Left ventricle myocardium inferior (tissue), 1 donor: ENCODE measurements at regions not wholly inside any gene's neighbourhood (a gene's known extent, or its start where the extent isn't known, plus 50 kb on each side); places are given as distances from the start of the nearest gene placed in this dataset.

Experiments
- DNase-seq: peaks from one replicate; pipeline ENCODE4 v3.0.0-alpha.2; 2020
- H3K27ac ChIP-seq: fragments of 200-600 bp; replicated peaks from 2 replicates; pipeline ENCODE4 v1.8.0; 2021
- H3K27me3 ChIP-seq: fragments of 200-600 bp; 2 replicates; pipeline ENCODE4 v1.8.0; 2021; ENCODE audit warnings: low read depth
- H3K36me3 ChIP-seq: fragments of 200-600 bp; 2 replicates; pipeline ENCODE4 v1.8.0; 2021
- H3K4me1 ChIP-seq: fragments of 200-600 bp; 2 replicates; pipeline ENCODE4 v1.8.0; 2021
- H3K4me3 ChIP-seq: fragments of 200-600 bp; 2 replicates; pipeline ENCODE4 v1.8.0; 2021; ENCODE audit warnings: mild to moderate bottlenecking, moderate library complexity
- H3K9me3 ChIP-seq: fragments of 200-600 bp; replicated peaks from 2 replicates; pipeline ENCODE4 v1.8.0; 2021
- CTCF ChIP-seq: fragments of 200-600 bp; IDR thresholded peaks from 2 replicates; pipeline ENCODE4 v1.8.0; 2021; ENCODE audit warnings: antibody characterized with exemption, mild to moderate bottlenecking, borderline replicate concordance
- intact Hi-C: fragments of 100-400 bp; cut with micrococcal nuclease; formaldehyde crosslinking; loops from one replicate; pipeline ENCODE4 v1.11.0; 2022
- donor health status: DM: no; HTN: yes; CAD: no; lungs with severe emphysema.

GRCh38 chr10:129107525-129107924, 359.5 kb upstream of the MGMT start:
- no peak for TF ChIP-seq CTCF
- H3K9me3 ChIP-seq: no peaks in the 10 kb centered on the region
- no peak overlapping the region for H3K4me3 ChIP-seq
- H3K27ac ChIP-seq: no peak overlapping the region
- H3K36me3 ChIP-seq: no peaks in the 10 kb centered on the region
- intact Hi-C loops: no loop called here
- no peak for DNase-seq
- peaks cover 20% of the 10 kb centered on the region for H3K4me1 ChIP-seq
- H3K27me3 ChIP-seq: peaks cover 4% of the 10 kb centered on the region

DNA sequence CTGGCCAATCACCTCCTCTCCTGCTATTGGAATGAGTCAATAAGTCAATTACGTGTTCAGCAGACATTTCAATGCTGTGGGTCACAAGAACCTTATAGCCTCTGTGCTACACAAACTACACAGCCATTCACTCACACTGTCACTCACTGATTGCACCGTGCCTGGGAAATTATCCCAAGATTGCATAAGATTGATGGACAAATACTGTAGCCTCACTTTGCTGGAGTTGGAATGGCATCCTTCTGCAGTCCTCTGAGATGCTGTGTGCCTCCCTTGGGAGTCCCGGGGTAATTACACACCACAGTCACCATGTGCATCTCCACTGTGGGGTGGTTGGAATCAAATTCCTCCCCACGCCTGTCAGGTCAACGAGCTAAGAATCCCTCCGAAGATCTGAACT, 358.7 kb upstream of the MGMT start:
- DNase-seq: no peak
- intact Hi-C loops: no loop called here

GRCh38 chr10:129108994-129109393, 358.0 kb upstream of the MGMT start:
- peaks cover 4% of the 10 kb centered on the region for H3K27me3 ChIP-seq
- peaks cover 20% of the 10 kb centered on the region for H3K4me1 ChIP-seq
- no peak for TF ChIP-seq CTCF
- no peak overlapping the region for H3K27ac ChIP-seq
- H3K9me3 ChIP-seq: no peaks in the 10 kb centered on the region
- no peak overlapping the region for H3K4me3 ChIP-seq
- no peaks in the 10 kb centered on the region for H3K36me3 ChIP-seq
- intact Hi-C loops: no loop called here
- DNase-seq: no peak

More for the DNA sequence above, 358.7 kb upstream of the MGMT start:
- H3K9me3 ChIP-seq: no peaks in the 10 kb centered on the region
- no peak overlapping the region for H3K27ac ChIP-seq
- peaks cover 20% of the 10 kb centered on the region for H3K4me1 ChIP-seq
- peaks cover 4% of the 10 kb centered on the region for H3K27me3 ChIP-seq
- no peaks in the 10 kb centered on the region for H3K36me3 ChIP-seq
- no peak overlapping the region for H3K4me3 ChIP-seq
- no peak for TF ChIP-seq CTCF

DNA sequence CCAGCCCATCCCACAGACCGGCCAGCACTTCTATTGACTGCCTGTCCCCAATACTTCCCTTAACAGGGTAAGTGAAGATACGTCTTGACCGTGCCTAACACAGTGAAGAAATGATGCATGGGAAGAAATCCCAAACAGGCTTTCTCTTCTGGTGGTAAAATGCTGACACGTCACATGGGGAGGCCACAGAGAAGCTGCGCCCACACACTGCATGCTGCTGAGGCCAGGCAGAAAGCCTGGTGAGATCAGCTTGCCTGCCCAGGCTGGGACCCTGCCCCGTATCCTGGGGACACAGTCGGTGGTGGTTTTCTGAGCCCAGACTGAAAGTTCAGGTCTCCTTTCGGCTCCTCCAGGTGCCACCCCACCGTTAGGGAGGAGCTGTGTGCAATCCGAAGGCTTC, 356.3 kb upstream of the MGMT start:
- Histone ChIP-seq H3K9me3 (no peaks in the 10 kb centered on the region), H3K4me3 (no peak overlapping the region), H3K27me3 (peaks cover 1% of the 10 kb centered on the region), H3K27ac (no peak overlapping the region), H3K36me3 (no peaks in the 10 kb centered on the region), H3K4me1 (peaks cover 6% of the 10 kb centered on the region)
- DNase-seq: no peak
- intact Hi-C loops: no loop called here
- TF ChIP-seq CTCF: no peak

GRCh38 chr10:129111922-129112321, 355.1 kb upstream of the MGMT start:
- no peak overlapping the region for H3K27ac ChIP-seq
- H3K9me3 ChIP-seq: no peaks in the 10 kb centered on the region
- intact Hi-C loops: no loop called here
- H3K36me3 ChIP-seq: no peaks in the 10 kb centered on the region
- H3K4me3 ChIP-seq: no peak overlapping the region
- H3K4me1 ChIP-seq: no peaks in the 10 kb centered on the region
- no peak for TF ChIP-seq CTCF
- no peak for DNase-seq
- H3K27me3 ChIP-seq: no peaks in the 10 kb centered on the region

GRCh38 chr10:129114588-129114987, 352.5 kb upstream of the MGMT start:
- Histone ChIP-seq H3K9me3 (no peaks in the 10 kb centered on the region), H3K27ac (no peak overlapping the region)

More at GRCh38 chr10:129114588-129114987, 352.5 kb upstream of the MGMT start:
- TF ChIP-seq CTCF: no peak
- no peaks in the 10 kb centered on the region for H3K36me3 ChIP-seq
- H3K4me3 ChIP-seq: no peak overlapping the region
- no peaks in the 10 kb centered on the region for H3K27me3 ChIP-seq
- intact Hi-C loops: no loop called here
- H3K4me1 ChIP-seq: no peaks in the 10 kb centered on the region
- no peak for DNase-seq
